Epithelial cell of proximal tubule (primary cell): ENCODE measurements at regions not wholly inside any gene's neighbourhood (a gene's known extent, or its start where the extent isn't known, plus 50 kb on each side); places are given as distances from the start of the nearest gene placed in this dataset.
A peak's percentile ranks its signal among the peaks of the same experiment; 100 is the strongest.

ENCODE experiments used
- DNase-seq: peaks from one replicate; pipeline ENCODE4 v3.0.0-alpha.2; 2011; ENCODE audit warnings: low read depth
- H3K4me3 ChIP-seq: 2 replicates; pipeline ENCODE4 v1.5.1; 2011; ENCODE audit warnings: low read depth, mild to moderate bottlenecking, low read length
- TF ChIP-seq, protein P1 (sequence below): conservative IDR thresholded peaks from 2 replicates; pipeline ENCODE4 v1.5.1; 2012; ENCODE audit warnings: low read depth, mild to moderate bottlenecking, low read length

DNA sequence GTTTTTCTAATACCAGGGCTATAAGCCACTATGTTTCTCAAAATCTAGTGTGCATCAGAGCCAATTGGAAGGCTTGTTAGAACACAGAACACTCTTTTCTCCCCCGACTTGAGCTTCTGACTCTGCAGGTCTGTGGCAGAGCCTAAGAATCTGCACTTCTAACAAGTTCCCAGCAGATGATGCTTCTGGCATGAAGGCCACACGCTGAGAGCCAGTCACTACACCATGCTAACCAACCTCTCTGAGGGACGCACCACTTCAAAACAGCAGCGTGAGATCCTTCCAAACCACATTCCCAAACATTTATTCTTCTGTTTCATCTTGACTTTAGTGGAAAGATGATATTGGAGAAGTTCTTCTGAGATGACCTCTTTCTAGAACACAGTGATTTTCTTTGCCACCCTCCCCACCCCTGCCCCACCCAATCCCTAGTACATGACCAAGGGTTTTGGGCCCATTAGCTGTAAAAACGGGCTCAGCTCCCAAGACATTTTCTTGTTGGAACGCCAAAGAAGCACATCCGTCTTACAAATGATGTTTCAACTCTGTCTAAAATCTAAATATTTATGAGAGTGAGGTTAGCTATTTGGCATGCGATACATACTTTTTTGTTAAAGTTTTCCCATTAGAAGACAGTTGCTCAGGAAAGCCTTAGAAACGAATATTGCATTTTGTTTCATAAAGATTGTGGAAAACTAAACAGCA lies 391.9 kb downstream of the TMEM182 start:
- H3K4me3 ChIP-seq, result no peak overlapping the region
- TF ChIP-seq, protein P1, sequence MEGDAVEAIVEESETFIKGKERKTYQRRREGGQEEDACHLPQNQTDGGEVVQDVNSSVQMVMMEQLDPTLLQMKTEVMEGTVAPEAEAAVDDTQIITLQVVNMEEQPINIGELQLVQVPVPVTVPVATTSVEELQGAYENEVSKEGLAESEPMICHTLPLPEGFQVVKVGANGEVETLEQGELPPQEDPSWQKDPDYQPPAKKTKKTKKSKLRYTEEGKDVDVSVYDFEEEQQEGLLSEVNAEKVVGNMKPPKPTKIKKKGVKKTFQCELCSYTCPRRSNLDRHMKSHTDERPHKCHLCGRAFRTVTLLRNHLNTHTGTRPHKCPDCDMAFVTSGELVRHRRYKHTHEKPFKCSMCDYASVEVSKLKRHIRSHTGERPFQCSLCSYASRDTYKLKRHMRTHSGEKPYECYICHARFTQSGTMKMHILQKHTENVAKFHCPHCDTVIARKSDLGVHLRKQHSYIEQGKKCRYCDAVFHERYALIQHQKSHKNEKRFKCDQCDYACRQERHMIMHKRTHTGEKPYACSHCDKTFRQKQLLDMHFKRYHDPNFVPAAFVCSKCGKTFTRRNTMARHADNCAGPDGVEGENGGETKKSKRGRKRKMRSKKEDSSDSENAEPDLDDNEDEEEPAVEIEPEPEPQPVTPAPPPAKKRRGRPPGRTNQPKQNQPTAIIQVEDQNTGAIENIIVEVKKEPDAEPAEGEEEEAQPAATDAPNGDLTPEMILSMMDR, result no peak
- DNase-seq, result no peak

DNA sequence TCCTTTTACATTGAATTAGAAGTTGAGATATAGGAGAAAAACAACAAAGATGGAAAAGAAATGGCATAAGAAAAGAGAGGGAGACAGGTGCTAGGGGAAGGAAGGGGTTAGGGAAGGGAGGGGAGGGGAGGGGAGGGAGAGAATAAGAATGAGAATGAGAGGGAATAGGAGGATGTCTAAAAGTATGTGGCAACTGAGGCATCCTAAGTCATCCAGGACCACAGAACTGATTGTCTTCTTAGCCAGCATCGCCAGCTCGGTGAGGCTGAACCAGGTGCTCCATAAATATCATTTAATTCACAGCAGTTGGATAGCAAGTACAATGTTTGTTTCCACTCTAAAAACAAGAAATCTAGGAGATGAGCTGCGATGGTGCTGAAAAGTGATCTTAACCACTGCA lies 393.5 kb downstream of the TMEM182 start:
- no peak overlapping the region for H3K4me3 ChIP-seq
- TF ChIP-seq, protein P1, result no peak
- no peak for DNase-seq

DNA sequence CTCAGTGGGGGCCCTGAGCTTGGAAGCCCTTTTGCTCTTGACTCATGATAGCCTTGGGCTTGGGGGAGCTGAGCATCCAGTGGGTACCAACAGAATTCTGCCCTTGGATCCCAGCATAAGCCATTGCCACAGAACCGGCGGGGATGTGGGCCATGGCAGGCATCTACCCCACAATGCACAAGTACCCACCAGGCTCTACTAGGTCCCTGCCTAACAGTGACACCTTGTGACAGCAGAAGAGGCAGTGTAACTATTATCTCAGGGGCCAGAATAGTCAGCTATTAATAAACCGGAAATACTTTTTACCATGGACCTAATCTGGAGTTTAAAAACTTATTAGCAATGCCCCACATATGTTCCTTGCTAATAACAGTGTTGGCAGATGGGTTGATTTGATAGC lies 397.2 kb downstream of the TMEM182 start:
- no peak for DNase-seq
- H3K4me3 ChIP-seq, result no peak overlapping the region
- TF ChIP-seq, protein P1, result peak; percentile 17

DNA sequence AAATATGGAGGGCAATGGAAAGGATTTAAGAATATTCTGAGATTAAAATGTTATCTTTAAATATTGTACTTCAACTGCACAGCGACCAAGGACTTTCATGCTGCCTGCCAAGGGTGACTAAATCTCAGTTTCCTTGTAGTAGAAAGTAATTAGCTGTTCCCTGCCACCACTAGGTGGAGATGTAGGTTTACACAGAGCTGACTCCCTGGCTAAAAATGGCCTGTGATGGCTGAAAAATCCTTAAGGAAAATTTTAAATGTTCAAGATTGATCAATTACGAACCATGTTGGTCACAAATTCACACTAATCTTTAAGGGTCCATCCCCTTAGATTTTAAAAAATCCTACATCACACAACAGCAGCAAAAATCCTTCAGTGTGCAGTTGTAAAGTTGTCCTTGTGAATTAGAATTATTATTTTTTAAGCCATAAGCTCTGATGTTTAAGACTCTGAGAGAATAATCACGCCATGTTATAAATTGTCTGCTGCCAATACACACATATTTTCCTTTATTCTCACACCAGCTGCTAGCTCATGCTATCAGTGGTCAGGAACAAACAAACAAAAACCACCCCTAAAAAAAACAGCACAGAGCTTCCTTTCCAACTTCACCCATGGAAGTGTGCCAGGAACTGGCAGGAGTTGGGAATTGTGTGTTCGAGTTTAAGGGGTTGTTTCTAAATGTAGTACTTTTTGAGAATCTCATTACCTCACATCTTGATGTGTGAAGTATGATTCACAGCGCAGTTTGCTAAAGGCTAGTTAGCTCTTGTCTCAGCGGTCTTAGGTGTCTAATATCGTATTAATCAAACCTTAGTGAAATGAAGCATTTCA lies 399.8 kb downstream of the TMEM182 start:
- DNase-seq, result no peak
- TF ChIP-seq, protein P1, result peak; percentile 98
- no peak overlapping the region for H3K4me3 ChIP-seq

DNA sequence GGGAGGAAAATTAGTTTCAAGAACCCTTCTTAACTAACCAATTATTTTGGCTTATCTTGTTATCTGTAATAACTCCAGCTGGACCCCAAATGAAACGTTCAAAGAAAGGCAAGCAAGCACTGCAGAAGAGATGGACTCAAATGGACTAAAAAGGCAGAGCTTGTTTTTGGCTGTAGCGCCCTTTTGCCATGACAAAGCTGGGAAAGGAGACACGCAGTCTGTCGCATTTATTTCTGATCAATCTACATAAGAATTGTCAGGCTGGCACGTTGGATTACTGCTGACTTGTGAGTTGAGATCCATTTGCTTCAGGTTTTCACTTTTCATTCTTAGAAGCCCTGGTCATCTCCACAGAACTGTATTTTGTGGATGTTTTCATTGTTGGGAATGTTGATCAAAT lies 402.9 kb downstream of the TMEM182 start:
- H3K4me3 ChIP-seq, result no peak overlapping the region
- no peak for DNase-seq
- TF ChIP-seq, protein P1, result no peak

DNA sequence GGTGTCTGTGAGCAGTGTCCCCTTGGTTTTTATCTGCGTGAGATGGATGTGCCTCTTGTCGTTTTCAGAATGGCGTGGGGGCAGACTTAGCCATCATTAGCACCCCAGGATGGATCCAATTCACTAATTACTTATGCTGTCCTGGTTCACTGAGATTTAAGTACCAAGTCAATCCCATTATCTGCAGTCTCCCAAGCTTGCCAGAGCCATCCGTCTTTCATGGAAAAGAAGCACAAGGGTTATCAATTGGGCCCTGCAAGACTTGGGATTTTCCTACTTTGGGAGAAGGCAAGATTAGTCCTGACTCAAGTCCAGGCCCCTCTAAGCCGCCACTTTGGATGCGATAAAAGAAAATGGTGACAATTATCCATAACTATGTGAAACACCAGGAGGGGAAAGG lies 404.0 kb downstream of the TMEM182 start:
- TF ChIP-seq, protein P1, result no peak
- H3K4me3 ChIP-seq, result no peak overlapping the region
- no peak for DNase-seq
